WTC11 (cell line): ENCODE measurements at regions not wholly inside any gene's neighbourhood (a gene's known extent, or its start where the extent isn't known, plus 50 kb on each side); places are given as distances from the start of the nearest gene placed in this dataset.

Experiments used
- ATAC-seq: fragments of 200-7000 bp; cut with Tn5 transposase; 2 replicates; pipeline ENCODE4 v1.10.0; 2021; ENCODE audit warnings: mild to moderate bottlenecking, moderate library complexity
- CTCF ChIA-PET: fragments of 300-600 bp; sonication (Branson Sonifier 250); formaldehyde crosslinking; loops from one replicate; lab custom pipeline; 2021; ENCODE audit warnings: antibody characterized with exemption; lab: Charles Lee
- POLR2A ChIA-PET: fragments of 350-600 bp; sonication (Branson Sonifier 250); formaldehyde crosslinking; loops from one replicate; lab custom pipeline; 2021; ENCODE audit warnings: antibody characterized with exemption; lab: Charles Lee
- DNase-seq: peaks from one replicate; pipeline ENCODE4 v3.0.0; 2021; ENCODE audit warnings: low spot score
- H3K27ac Mint-ChIP-seq: 2 replicates; pipeline ENCODE4 v1.8.0; 2021; ENCODE audit warnings: mixed read lengths
- H3K27me3 Mint-ChIP-seq: 2 replicates; pipeline ENCODE4 v1.8.0; 2021; ENCODE audit warnings: low read depth, mild to moderate bottlenecking, moderate library complexity, mixed read lengths
- H3K36me3 Mint-ChIP-seq: 2 replicates; pipeline ENCODE4 v1.8.0; 2021; ENCODE audit warnings: mixed read lengths
- H3K4me1 Mint-ChIP-seq: 2 replicates; pipeline ENCODE4 v1.8.0; 2022; ENCODE audit warnings: mixed read lengths
- H3K4me3 Mint-ChIP-seq: 2 replicates; pipeline ENCODE4 v1.8.0; 2021; ENCODE audit warnings: mild to moderate bottlenecking, moderate library complexity, mixed read lengths
- H3K9me3 Mint-ChIP-seq: 2 replicates; pipeline ENCODE4 v1.8.0; 2021; ENCODE audit warnings: mixed read lengths
- CDX4 ChIP-seq: fragments of 250-450 bp; sonication (Bioruptor Pico); IDR thresholded peaks from 2 replicates; pipeline ENCODE4 v1.9.0; 2021; ENCODE audit warnings: moderate library complexity, mild to moderate bottlenecking, inconsistent platforms, borderline replicate concordance
- ELF4 ChIP-seq: sonication (generic); formaldehyde crosslinking; IDR thresholded peaks from 2 replicates; pipeline ENCODE4 v1.8.1; 2022; ENCODE audit warnings: low read depth, mild to moderate bottlenecking, moderate library complexity, missing genetic modification reagents
- ESRRA ChIP-seq: sonication (generic); formaldehyde crosslinking; IDR thresholded peaks from 2 replicates; pipeline ENCODE4 v1.8.1; 2022; ENCODE audit warnings: mild to moderate bottlenecking, missing genetic modification reagents, borderline replicate concordance
- ETV6 ChIP-seq: sonication (generic); formaldehyde crosslinking; IDR thresholded peaks from 2 replicates; pipeline ENCODE4 v1.8.1; 2022; ENCODE audit warnings: mild to moderate bottlenecking, missing genetic modification reagents
- FOXJ3 ChIP-seq: sonication (generic); formaldehyde crosslinking; IDR thresholded peaks from 2 replicates; pipeline ENCODE4 v1.9.0; 2021; ENCODE audit warnings: missing genetic modification reagents, mild to moderate bottlenecking, borderline replicate concordance
- FOXP1 ChIP-seq: sonication (generic); formaldehyde crosslinking; IDR thresholded peaks from 2 replicates; pipeline ENCODE4 v1.8.0; 2022; ENCODE audit warnings: missing genetic modification reagents, mild to moderate bottlenecking, moderate library complexity, borderline replicate concordance
- HMGA2 ChIP-seq: fragments of 250-450 bp; sonication (Bioruptor Pico); IDR thresholded peaks from 2 replicates; pipeline ENCODE4 v1.4.0; 2021; ENCODE audit warnings: mild to moderate bottlenecking, moderate library complexity
- NFYB ChIP-seq: sonication (generic); formaldehyde crosslinking; conservative IDR thresholded peaks from 2 replicates; pipeline ENCODE4 v1.8.0; 2022; ENCODE audit warnings: low read depth, missing genetic modification reagents
- NR2C2 ChIP-seq: sonication (generic); formaldehyde crosslinking; IDR thresholded peaks from 2 replicates; pipeline ENCODE4 v1.8.0; 2022; ENCODE audit warnings: mild to moderate bottlenecking, missing genetic modification reagents
- PRDM15 ChIP-seq: sonication (generic); formaldehyde crosslinking; IDR thresholded peaks from 2 replicates; pipeline ENCODE4 v1.8.0; 2022; ENCODE audit warnings: missing genetic modification reagents
- RELA ChIP-seq: sonication (generic); formaldehyde crosslinking; IDR thresholded peaks from 2 replicates; pipeline ENCODE4 v1.8.1; 2022; ENCODE audit warnings: missing genetic modification reagents, mild to moderate bottlenecking, borderline replicate concordance
- SMAD3 ChIP-seq: sonication (generic); formaldehyde crosslinking; IDR thresholded peaks from 2 replicates; pipeline ENCODE4 v1.8.0; 2022; ENCODE audit warnings: missing genetic modification reagents, mild to moderate bottlenecking, borderline replicate concordance
- STAT6 ChIP-seq: sonication (generic); formaldehyde crosslinking; conservative IDR thresholded peaks from 2 replicates; pipeline ENCODE4 v1.8.1; 2023; ENCODE audit warnings: mild to moderate bottlenecking, low read depth, missing genetic modification reagents, moderate library complexity
- TEAD1 ChIP-seq: sonication (generic); formaldehyde crosslinking; IDR thresholded peaks from 2 replicates; pipeline ENCODE4 v1.8.0; 2022; ENCODE audit warnings: mild to moderate bottlenecking, missing genetic modification reagents
- ZNF138 ChIP-seq: sonication (generic); formaldehyde crosslinking; conservative IDR thresholded peaks from 2 replicates; pipeline ENCODE4 v1.8.1; 2022; ENCODE audit warnings: mild to moderate bottlenecking, moderate library complexity, missing genetic modification reagents
- TF ChIP-seq, protein P1 (sequence below): sonication (generic); formaldehyde crosslinking; IDR thresholded peaks from 2 replicates; pipeline ENCODE4 v1.8.0; 2022; ENCODE audit warnings: mild to moderate bottlenecking, missing genetic modification reagents

DNA sequence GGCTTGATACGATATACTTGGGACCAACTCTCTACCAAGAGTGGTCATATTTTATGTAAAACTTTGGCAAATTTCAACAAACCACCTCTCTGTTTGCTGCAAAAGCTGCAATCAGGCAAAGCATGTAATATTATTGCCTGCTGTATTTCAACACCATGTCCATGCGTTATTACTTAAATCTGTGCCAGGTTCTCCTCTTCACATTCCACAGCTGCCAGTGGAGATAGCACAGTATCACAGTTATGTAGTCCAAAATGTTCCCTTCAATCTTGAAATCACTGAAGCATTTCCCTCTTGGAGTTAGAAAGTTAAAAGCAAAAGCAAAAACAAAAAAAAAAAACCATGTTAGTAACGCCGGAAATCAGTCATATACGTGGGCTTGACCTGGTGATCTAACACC is 396.7 kb upstream of the MAGEC2 start:
- peaks cover 27% of the 10 kb centered on the region for H3K9me3 Mint-ChIP-seq
- POLR2A ChIA-PET = no interaction called here
- H3K4me1 Mint-ChIP-seq = 0 out of 2 replicates have a peak, but pooled peaks cover 2% of the 10 kb centered on the region

GRCh38 chrX:142593361-142593862 is 388.3 kb upstream of the MAGEC2 start:
- CTCF ChIA-PET = no interaction called here
- H3K36me3 Mint-ChIP-seq = peaks cover 5% of the 10 kb centered on the region; the same call in 1 of the 2 replicates
- TF ChIP-seq ETV6 (CRISPR knock-in tag) (no peak), NR2C2 (CRISPR knock-in tag) (no peak), ELF4 (no peak), PRDM15 (CRISPR knock-in tag) (no peak), ZNF138 (no peak), FOXP1 (CRISPR knock-in tag) (no peak), SMAD3 (CRISPR knock-in tag) (no peak), FOXJ3 (CRISPR knock-in tag) (no peak), ESRRA (no peak), TEAD1 (CRISPR knock-in tag) (no peak), STAT6 (CRISPR knock-in tag) (no peak), CDX4 (CRISPR knock-in tag) (no peak), RELA (CRISPR knock-in tag) (no peak)
- TF ChIP-seq, protein P1, sequence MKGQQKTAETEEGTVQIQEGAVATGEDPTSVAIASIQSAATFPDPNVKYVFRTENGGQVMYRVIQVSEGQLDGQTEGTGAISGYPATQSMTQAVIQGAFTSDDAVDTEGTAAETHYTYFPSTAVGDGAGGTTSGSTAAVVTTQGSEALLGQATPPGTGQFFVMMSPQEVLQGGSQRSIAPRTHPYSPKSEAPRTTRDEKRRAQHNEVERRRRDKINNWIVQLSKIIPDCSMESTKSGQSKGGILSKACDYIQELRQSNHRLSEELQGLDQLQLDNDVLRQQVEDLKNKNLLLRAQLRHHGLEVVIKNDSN (CRISPR knock-in tag) = no peak

More for the DNA sequence above, 396.7 kb upstream of the MAGEC2 start:
- TF ChIP-seq NFYB (CRISPR knock-in tag) = no peak
- TF ChIP-seq ZNF138 = no peak
- TF ChIP-seq PRDM15 (CRISPR knock-in tag) = no peak
- no peak for TF ChIP-seq HMGA2
- TF ChIP-seq ETV6 (CRISPR knock-in tag) = no peak
- CTCF ChIA-PET = no interaction called here
- ATAC-seq (no peak), DNase-seq (no peak)
- peaks cover 7% of the 10 kb centered on the region for H3K36me3 Mint-ChIP-seq
- no peak overlapping the region for H3K4me3 Mint-ChIP-seq
- no peaks in the 10 kb centered on the region for H3K27me3 Mint-ChIP-seq
- H3K27ac Mint-ChIP-seq = no peak overlapping the region

More at GRCh38 chrX:142593361-142593862, 388.3 kb upstream of the MAGEC2 start:
- no peak overlapping the region for H3K4me3 Mint-ChIP-seq
- DNase-seq (no peak), ATAC-seq (no peak)
- no peak overlapping the region for H3K27ac Mint-ChIP-seq
- POLR2A ChIA-PET = no interaction called here
- 0 out of 2 replicates have a peak, but pooled peaks cover 2% of the 10 kb centered on the region for H3K4me1 Mint-ChIP-seq
- H3K9me3 Mint-ChIP-seq = peaks cover 41% of the 10 kb centered on the region
- no peaks in the 10 kb centered on the region; the same call in 1 of the 2 replicates for H3K27me3 Mint-ChIP-seq
